ENCODE measurements at regions not wholly inside any gene's neighbourhood (a gene's known extent, or its start where the extent isn't known, plus 50 kb on each side); places are given as distances from the start of the nearest gene placed in this dataset.

DNA sequence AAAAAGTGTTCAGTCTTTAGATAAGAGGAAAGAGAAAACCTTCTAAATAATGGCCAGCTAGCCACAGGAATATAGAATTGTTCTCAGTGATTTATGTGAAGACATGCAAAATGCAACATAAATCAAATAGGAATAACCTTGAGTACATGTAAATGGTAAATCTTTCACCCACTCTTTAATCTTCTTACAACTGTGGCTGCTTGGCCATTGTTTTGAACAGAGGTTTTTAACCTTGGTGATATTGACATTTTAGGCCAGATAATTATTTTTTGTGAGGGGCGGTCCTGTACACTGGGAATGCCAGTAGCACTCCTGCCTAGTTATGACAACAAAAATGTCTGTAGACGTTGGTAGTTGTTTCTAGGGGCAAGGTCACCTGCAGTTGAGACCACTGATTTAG, 479.9 kb upstream of the NOVA1 start:
- H3K9me3 Mint-ChIP-seq, result peaks cover 13% of the 10 kb centered on the region
- no peak overlapping the region for H3K4me3 Mint-ChIP-seq
- H3K27me3 Mint-ChIP-seq, result no peaks in the 10 kb centered on the region
- no peaks in the 10 kb centered on the region for H3K36me3 Mint-ChIP-seq
- no peak for DNase-seq
- no peak overlapping the region for H3K27ac Mint-ChIP-seq
- H3K4me1 Mint-ChIP-seq, result no peaks in the 10 kb centered on the region

GRCh38 chr14:27078191-27078590, 480.4 kb upstream of the NOVA1 start:
- no peaks in the 10 kb centered on the region for H3K4me1 Mint-ChIP-seq
- no peak overlapping the region for H3K4me3 Mint-ChIP-seq
- H3K27ac Mint-ChIP-seq, result no peak overlapping the region
- no peaks in the 10 kb centered on the region for H3K27me3 Mint-ChIP-seq
- no peak for DNase-seq
- H3K9me3 Mint-ChIP-seq, result peaks cover 16% of the 10 kb centered on the region
- no peaks in the 10 kb centered on the region for H3K36me3 Mint-ChIP-seq

DNA sequence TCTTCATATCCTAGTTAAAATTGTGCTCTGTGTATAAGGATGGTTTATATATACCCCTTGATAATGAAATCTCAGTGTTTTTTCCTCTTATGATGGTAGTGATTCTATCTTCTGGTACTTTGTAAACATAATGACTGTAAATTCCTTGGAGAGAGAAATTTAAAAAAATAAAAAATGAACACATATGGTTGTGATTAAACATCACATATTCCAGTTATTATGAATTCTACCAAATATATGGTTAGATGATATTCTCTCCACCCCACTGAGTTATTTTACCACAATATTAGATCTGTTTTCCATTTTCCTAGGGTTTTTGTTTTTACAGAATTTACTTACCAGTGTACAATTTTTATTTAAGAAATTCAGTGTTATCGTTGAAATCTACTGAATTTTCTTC, 481.9 kb upstream of the NOVA1 start:
- Mint-ChIP-seq H3K9me3 (peaks cover 14% of the 10 kb centered on the region), H3K27ac (no peak overlapping the region), H3K4me3 (no peak overlapping the region), H3K36me3 (no peaks in the 10 kb centered on the region), H3K27me3 (no peaks in the 10 kb centered on the region), H3K4me1 (no peaks in the 10 kb centered on the region)
- DNase-seq, result no peak

DNA sequence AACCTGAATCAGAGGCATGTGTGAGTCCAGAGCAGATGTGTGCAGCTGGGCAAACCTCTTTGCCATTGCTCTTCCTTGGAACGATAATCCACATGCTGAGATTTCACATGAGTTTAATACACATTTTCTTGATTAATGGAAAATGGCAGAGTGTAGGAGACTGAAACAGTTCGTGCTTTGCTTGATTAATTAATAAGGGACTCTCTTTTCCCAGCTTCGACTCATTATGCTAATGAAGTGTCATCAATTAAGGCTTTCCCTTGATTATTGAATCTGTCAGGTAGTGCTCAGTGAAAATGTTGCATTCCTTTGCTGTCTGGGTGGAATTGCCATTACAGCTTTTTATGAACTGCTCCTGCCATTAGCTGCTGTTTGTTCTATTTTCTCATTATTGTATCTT, 487.7 kb upstream of the NOVA1 start:
- H3K9me3 Mint-ChIP-seq, result peaks cover 8% of the 10 kb centered on the region
- H3K27ac Mint-ChIP-seq, result no peak overlapping the region
- DNase-seq, result no peak
- no peaks in the 10 kb centered on the region for H3K36me3 Mint-ChIP-seq
- no peaks in the 10 kb centered on the region for H3K4me1 Mint-ChIP-seq
- H3K4me3 Mint-ChIP-seq, result no peak overlapping the region
- no peaks in the 10 kb centered on the region for H3K27me3 Mint-ChIP-seq

GRCh38 chr14:27090716-27091115, 492.9 kb upstream of the NOVA1 start:
- Mint-ChIP-seq H3K27ac (no peak overlapping the region), H3K4me1 (no peaks in the 10 kb centered on the region), H3K4me3 (no peak overlapping the region), H3K36me3 (no peaks in the 10 kb centered on the region), H3K27me3 (no peaks in the 10 kb centered on the region), H3K9me3 (peaks cover 6% of the 10 kb centered on the region)
- DNase-seq, result no peak

- H3K4me1 Mint-ChIP-seq, result no peaks in the 10 kb centered on the region
- no peak for DNase-seq
- H3K36me3 Mint-ChIP-seq, result no peaks in the 10 kb centered on the region
- no peak overlapping the region for H3K4me3 Mint-ChIP-seq
- no peak overlapping the region for H3K27ac Mint-ChIP-seq
- peaks cover 10% of the 10 kb centered on the region for H3K9me3 Mint-ChIP-seq
- no peaks in the 10 kb centered on the region for H3K27me3 Mint-ChIP-seq
Measured at GRCh38 chr14:27091973-27092372, 494.1 kb upstream of the NOVA1 start.

DNA sequence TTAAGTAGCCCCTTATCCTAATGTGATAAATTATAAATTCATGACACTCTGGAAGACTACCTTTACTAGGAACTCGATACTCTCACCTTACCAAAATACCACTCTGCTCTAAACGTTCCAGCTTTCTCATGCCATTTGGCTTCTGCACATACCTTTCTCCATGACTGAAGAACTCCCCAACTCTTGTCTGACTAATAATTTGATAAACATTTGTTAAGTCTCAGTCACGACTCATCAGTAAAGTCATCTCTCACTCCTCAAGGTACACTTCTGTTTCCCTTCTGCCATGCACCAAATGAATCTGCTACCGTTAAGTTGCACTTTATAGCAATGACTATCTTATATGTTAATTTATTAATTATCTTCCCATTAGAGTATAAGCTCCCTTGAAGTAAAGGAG, 498.3 kb upstream of the NOVA1 start:
- Mint-ChIP-seq H3K27ac (no peak overlapping the region), H3K9me3 (peaks cover 17% of the 10 kb centered on the region), H3K36me3 (no peaks in the 10 kb centered on the region), H3K4me3 (no peak overlapping the region), H3K27me3 (no peaks in the 10 kb centered on the region), H3K4me1 (no peaks in the 10 kb centered on the region)
- DNase-seq, result no peak

DNA sequence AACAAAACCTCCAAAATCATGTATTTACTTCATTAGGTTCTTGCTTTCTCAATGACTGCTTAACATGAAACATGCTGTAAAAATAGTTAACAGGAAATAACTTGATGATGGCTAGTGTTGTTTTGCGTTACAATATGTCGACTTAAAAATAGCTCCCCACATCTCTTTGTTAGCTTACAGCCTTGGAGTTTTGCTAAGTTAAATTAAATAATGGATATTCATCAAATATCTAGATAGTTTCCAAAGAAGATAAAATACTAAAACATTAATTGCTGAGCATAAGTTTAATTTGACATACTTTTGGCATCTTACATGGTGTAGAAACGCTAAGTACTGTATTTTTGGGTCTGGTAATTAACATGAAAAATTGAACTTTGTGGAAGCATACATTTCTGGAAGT, 500.6 kb upstream of the NOVA1 start:
- Mint-ChIP-seq H3K4me3 (no peak overlapping the region), H3K9me3 (peaks cover 16% of the 10 kb centered on the region), H3K27ac (no peak overlapping the region), H3K4me1 (no peaks in the 10 kb centered on the region), H3K27me3 (no peaks in the 10 kb centered on the region), H3K36me3 (no peaks in the 10 kb centered on the region)
- no peak for DNase-seq

DNA sequence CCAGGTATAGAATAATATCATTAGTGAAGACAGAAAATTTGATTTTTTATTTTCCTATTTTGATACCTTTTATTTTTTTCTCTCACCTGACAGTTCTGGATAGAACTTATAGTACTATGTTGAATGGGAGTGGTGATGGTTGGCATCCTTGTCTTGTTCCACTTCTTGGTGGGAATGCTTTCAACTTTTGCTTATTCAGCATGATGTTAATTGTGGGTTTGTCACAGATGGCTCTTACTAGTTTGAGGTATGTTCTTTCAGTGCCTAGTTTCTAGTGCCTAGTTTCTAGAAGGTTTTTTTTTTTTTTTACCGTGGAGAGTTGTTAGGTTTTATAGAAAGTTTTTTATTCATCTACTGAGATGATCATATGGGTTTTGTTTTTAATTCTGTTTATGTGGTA, 516.3 kb upstream of the NOVA1 start:
- H3K4me1 Mint-ChIP-seq, result no peaks in the 10 kb centered on the region
- no peaks in the 10 kb centered on the region for H3K36me3 Mint-ChIP-seq
- H3K27me3 Mint-ChIP-seq, result no peaks in the 10 kb centered on the region
- no peak for DNase-seq
- H3K4me3 Mint-ChIP-seq, result no peak overlapping the region
- peaks cover 11% of the 10 kb centered on the region for H3K9me3 Mint-ChIP-seq
- H3K27ac Mint-ChIP-seq, result no peak overlapping the region

DNA sequence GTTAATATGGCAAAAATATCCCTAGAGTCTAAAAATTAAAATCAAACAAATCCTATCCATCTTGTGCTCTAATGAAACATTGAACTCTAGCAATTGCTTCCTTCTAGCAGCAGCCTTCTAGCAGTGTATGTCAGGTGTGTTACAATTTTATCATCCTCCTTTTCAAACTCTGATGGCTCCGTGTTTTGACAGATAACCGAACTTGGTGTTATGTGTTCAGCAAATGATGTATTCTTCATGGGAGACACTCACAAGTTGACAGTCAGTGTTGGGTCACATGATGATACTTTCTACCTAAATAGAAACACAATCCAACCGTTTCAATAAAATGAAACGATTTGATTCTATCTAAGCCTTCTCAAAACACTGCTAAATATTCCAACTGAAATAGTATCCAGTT, 525.3 kb upstream of the NOVA1 start:
- no peak overlapping the region for H3K4me3 Mint-ChIP-seq
- DNase-seq, result no peak
- no peak overlapping the region for H3K27ac Mint-ChIP-seq
- no peaks in the 10 kb centered on the region for H3K27me3 Mint-ChIP-seq
- no peaks in the 10 kb centered on the region for H3K36me3 Mint-ChIP-seq
- no peaks in the 10 kb centered on the region for H3K4me1 Mint-ChIP-seq
- H3K9me3 Mint-ChIP-seq, result peaks cover 18% of the 10 kb centered on the region

GRCh38 chr14:27127838-27128237, 530.0 kb upstream of the NOVA1 start:
- Mint-ChIP-seq H3K36me3 (no peaks in the 10 kb centered on the region), H3K4me1 (no peaks in the 10 kb centered on the region), H3K9me3 (peaks cover 9% of the 10 kb centered on the region), H3K27me3 (no peaks in the 10 kb centered on the region), H3K4me3 (no peak overlapping the region), H3K27ac (no peak overlapping the region)
- DNase-seq, result no peak

- H3K9me3 Mint-ChIP-seq, result peaks cover 9% of the 10 kb centered on the region
- DNase-seq, result no peak
- no peaks in the 10 kb centered on the region for H3K36me3 Mint-ChIP-seq
- no peaks in the 10 kb centered on the region for H3K4me1 Mint-ChIP-seq
- H3K27me3 Mint-ChIP-seq, result no peaks in the 10 kb centered on the region
- H3K4me3 Mint-ChIP-seq, result no peak overlapping the region
- no peak overlapping the region for H3K27ac Mint-ChIP-seq
Measured at GRCh38 chr14:27134200-27134599, 536.4 kb upstream of the NOVA1 start.

- no peaks in the 10 kb centered on the region for H3K27me3 Mint-ChIP-seq
- H3K27ac Mint-ChIP-seq, result no peak overlapping the region
- no peak overlapping the region for H3K4me3 Mint-ChIP-seq
- no peaks in the 10 kb centered on the region for H3K36me3 Mint-ChIP-seq
- no peaks in the 10 kb centered on the region for H3K4me1 Mint-ChIP-seq
- no peak for DNase-seq
- H3K9me3 Mint-ChIP-seq, result peaks cover 20% of the 10 kb centered on the region
Measured at GRCh38 chr14:27145170-27145569, 547.3 kb upstream of the NOVA1 start.

DNA sequence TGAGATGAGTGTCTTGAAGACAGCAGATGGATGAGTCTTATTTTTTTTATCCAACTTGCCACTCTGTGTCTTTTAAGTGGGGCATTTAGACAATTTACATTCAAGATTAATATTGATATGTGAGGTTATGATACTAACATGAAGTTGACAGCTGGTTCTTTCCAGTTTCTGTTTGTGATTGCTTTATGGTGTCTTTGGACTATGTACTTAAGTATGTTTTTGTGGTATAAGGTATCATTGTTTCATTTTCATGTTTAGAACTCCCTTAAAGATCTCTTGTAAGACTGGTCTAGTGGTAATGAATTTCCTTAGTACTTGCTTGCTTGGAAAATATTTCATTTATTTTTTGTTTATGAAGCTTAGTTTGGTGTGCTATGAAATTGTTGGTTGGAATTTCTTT, 550.3 kb upstream of the NOVA1 start:
- no peak overlapping the region for H3K4me3 Mint-ChIP-seq
- DNase-seq, result no peak
- H3K9me3 Mint-ChIP-seq, result peaks cover 18% of the 10 kb centered on the region
- no peaks in the 10 kb centered on the region for H3K4me1 Mint-ChIP-seq
- no peaks in the 10 kb centered on the region for H3K27me3 Mint-ChIP-seq
- H3K36me3 Mint-ChIP-seq, result no peaks in the 10 kb centered on the region
- H3K27ac Mint-ChIP-seq, result no peak overlapping the region

DNA sequence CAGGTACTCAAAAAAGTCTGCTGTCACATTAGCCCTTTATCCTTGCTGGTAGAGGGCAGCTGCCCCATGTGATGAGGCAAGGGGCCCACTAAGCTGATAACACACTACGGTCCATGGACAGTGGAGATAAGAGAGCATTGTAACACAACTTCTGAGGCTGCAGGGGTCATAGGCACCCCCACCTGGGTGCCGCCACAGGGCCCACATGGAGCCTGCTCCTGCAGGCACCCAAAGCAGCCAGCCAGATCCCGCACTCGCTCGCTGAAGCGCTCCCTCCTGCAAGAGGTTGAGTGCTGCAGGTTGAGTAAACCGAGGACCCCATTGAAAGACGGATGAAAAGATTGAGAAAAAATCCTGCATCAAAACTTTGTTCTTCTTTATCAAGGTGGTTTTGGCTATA, 566.3 kb upstream of the NOVA1 start:
- Mint-ChIP-seq H3K27ac (no peak overlapping the region), H3K27me3 (no peaks in the 10 kb centered on the region), H3K36me3 (no peaks in the 10 kb centered on the region), H3K4me1 (no peaks in the 10 kb centered on the region), H3K4me3 (no peak overlapping the region), H3K9me3 (peaks cover 4% of the 10 kb centered on the region)
- no peak for DNase-seq

- Mint-ChIP-seq H3K4me1 (no peaks in the 10 kb centered on the region), H3K27ac (no peak overlapping the region), H3K9me3 (peaks cover 15% of the 10 kb centered on the region), H3K36me3 (no peaks in the 10 kb centered on the region), H3K4me3 (no peak overlapping the region), H3K27me3 (no peaks in the 10 kb centered on the region)
- DNase-seq, result no peak
Measured at GRCh38 chr14:27175489-27175888, 577.7 kb upstream of the NOVA1 start.

- no peak overlapping the region for H3K4me3 Mint-ChIP-seq
- H3K9me3 Mint-ChIP-seq, result peaks cover 10% of the 10 kb centered on the region
- H3K27ac Mint-ChIP-seq, result no peak overlapping the region
- H3K27me3 Mint-ChIP-seq, result no peaks in the 10 kb centered on the region
- H3K36me3 Mint-ChIP-seq, result no peaks in the 10 kb centered on the region
- no peaks in the 10 kb centered on the region for H3K4me1 Mint-ChIP-seq
- DNase-seq, result no peak
Measured at GRCh38 chr14:27181333-27181732, 583.5 kb upstream of the NOVA1 start.

Data from activated naive CD8-positive, alpha-beta T cell treated with anti-CD3 and anti-CD28 coated beads for 36 hours (primary cell).